PC-3 (cell line): ENCODE measurements at regions not wholly inside any gene's neighbourhood (a gene's known extent, or its start where the extent isn't known, plus 50 kb on each side); places are given as distances from the start of the nearest gene placed in this dataset.

Experiments used
- CTCF ChIP-seq: fragments of 300-600 bp; sonication (generic); conservative IDR thresholded peaks from 2 replicates; pipeline ENCODE4 v1.5.1; 2017; ENCODE audit warnings: antibody characterized with exemption, low read depth, mild to moderate bottlenecking, low read length
- EZH2 ChIP-seq: fragments of 300-600 bp; sonication (generic); IDR thresholded peaks from one replicate; pipeline ENCODE4 v1.6.1; 2017; ENCODE audit warnings: antibody characterized with exemption, mild to moderate bottlenecking, low read length; ENCODE audit not compliant: unreplicated experiment
- EZH2phosphoT487 ChIP-seq: fragments of 300-600 bp; sonication (generic); IDR thresholded peaks from 2 replicates; pipeline ENCODE4 v1.6.1; 2018; ENCODE audit warnings: mild to moderate bottlenecking, antibody characterized with exemption, low read length, borderline replicate concordance

DNA sequence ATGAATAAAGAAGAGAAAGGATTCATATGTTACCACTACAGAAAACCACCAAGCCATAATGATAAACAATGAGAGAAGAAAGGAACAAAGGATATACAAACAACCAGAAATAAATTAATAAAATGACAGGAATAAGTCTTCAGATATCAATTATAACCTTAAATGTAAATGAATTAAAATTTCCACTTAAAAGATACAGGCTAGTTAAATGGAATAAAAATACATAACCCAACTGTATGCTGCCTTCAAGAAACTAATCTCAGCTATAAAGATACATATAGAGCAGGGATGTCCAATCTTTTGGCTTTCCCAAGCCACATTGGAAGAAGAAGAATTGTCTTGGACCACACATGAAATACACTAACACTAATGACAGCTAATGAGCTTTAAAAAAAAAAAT lies 135.9 kb upstream of the GJE1 start:
- TF ChIP-seq EZH2phosphoT487, result no peak
- TF ChIP-seq CTCF, result no peak
- no peak for TF ChIP-seq EZH2
